MCF 10A (cell line): ENCODE measurements at regions not wholly inside any gene's neighbourhood (a gene's known extent, or its start where the extent isn't known, plus 50 kb on each side); places are given as distances from the start of the nearest gene placed in this dataset.

ENCODE experiments used
- BruUV-seq: library from RNA; stranded (reverse); fragments of 400-500 nt; replicated peaks from 2 replicates; lab custom pipeline; 2021; lab: Mats Ljungman, UMichigan
- CTCF ChIA-PET: fragments of 300-600 bp; sonication (Branson Sonifier 250); formaldehyde crosslinking; extraction: SDS; loops from one replicate; lab custom pipeline; 2021; ENCODE audit warnings: antibody characterized with exemption, inconsistent platforms; lab: Yijun Ruan, JAX
- POLR2A ChIA-PET: fragments of 300-600, 350-650 bp; sonication (Branson Sonifier 250); formaldehyde crosslinking; extraction: SDS; loops from one replicate; lab custom pipeline; 2020; ENCODE audit warnings: antibody characterized with exemption, inconsistent platforms; lab: Yijun Ruan, JAX
- DNase-seq: peaks from one replicate; pipeline ENCODE4 v3.0.0-alpha.2; 2018; ENCODE audit not compliant: unreplicated experiment
- H3K27ac Mint-ChIP-seq: one replicate; pipeline ENCODE4 v1.8.0; 2022; ENCODE audit warnings: mild to moderate bottlenecking, low read depth, mixed read lengths; ENCODE audit not compliant: unreplicated experiment
- H3K27me3 Mint-ChIP-seq: one replicate; pipeline ENCODE4 v1.8.0; 2022; ENCODE audit warnings: mixed read lengths; ENCODE audit not compliant: insufficient read depth, unreplicated experiment
- H3K36me3 Mint-ChIP-seq: one replicate; pipeline ENCODE4 v1.8.0; 2022; ENCODE audit warnings: mild to moderate bottlenecking, moderate library complexity, mixed read lengths; ENCODE audit not compliant: insufficient read depth, unreplicated experiment
- H3K4me1 Mint-ChIP-seq: one replicate; pipeline ENCODE4 v1.8.0; 2022; ENCODE audit warnings: mixed read lengths; ENCODE audit not compliant: insufficient read depth, unreplicated experiment
- H3K4me3 Mint-ChIP-seq: one replicate; pipeline ENCODE4 v1.8.0; 2022; ENCODE audit warnings: mild to moderate bottlenecking, moderate library complexity, mixed read lengths; ENCODE audit not compliant: unreplicated experiment
- H3K9me3 Mint-ChIP-seq: one replicate; pipeline ENCODE4 v1.8.0; 2022; ENCODE audit warnings: mixed read lengths; ENCODE audit not compliant: unreplicated experiment
- CTCF ChIP-seq: fragments of 200-600 bp; IDR thresholded peaks from one replicate; pipeline ENCODE4 v1.8.0; 2022; ENCODE audit warnings: antibody characterized with exemption, mild to moderate bottlenecking; ENCODE audit not compliant: unreplicated experiment
- intact Hi-C: fragments of 100-400 bp; cut with micrococcal nuclease; formaldehyde crosslinking; loops from 2 replicates; pipeline ENCODE4 v1.14.1; 2022

GRCh38 chr9:12980085-12980851 is 205.4 kb downstream of the LURAP1L start:
- Mint-ChIP-seq H3K27me3 (no peaks in the 10 kb centered on the region), H3K9me3 (no peaks in the 10 kb centered on the region), H3K4me3 (no peak overlapping the region), H3K36me3 (no peaks in the 10 kb centered on the region), H3K4me1 (no peaks in the 10 kb centered on the region), H3K27ac (no peak overlapping the region)
- ChIA-PET CTCF (interaction anchor here (0.5 kb wide), 1 partner anchor 290 kb away, joined by 4 read pairs; no protein-coding TSS in a partner anchor), POLR2A (no interaction called here)
- intact Hi-C loops, result no loop called here
- BruUV-seq, result no TSS peak
- no peak for DNase-seq
- no peak for TF ChIP-seq CTCF

- BruUV-seq, result no TSS peak
- intact Hi-C loops, result loop anchor here (1.0 to 5.0 kb wide), 2 partner anchors 211 to 265 kb away; partner anchors contain the start of gene LURAP1L
- Mint-ChIP-seq H3K9me3 (no peaks in the 10 kb centered on the region), H3K27me3 (no peaks in the 10 kb centered on the region), H3K27ac (no peak overlapping the region), H3K36me3 (no peaks in the 10 kb centered on the region), H3K4me3 (no peak overlapping the region), H3K4me1 (no peaks in the 10 kb centered on the region)
- TF ChIP-seq CTCF, result peak; percentile 15
- DNase-seq, result no peak
- ChIA-PET CTCF (interaction anchor here (0.9 to 1.5 kb wide), 2 partner anchors 266 to 286 kb away, joined by 3 read pairs; no protein-coding TSS in a partner anchor), POLR2A (no interaction called here)
Measured at GRCh38 chr9:12988258-12988657, 213.4 kb downstream of the LURAP1L start.

GRCh38 chr9:12989669-12990068 is 214.8 kb downstream of the LURAP1L start:
- DNase-seq, result no peak
- Mint-ChIP-seq H3K4me1 (no peaks in the 10 kb centered on the region), H3K4me3 (no peak overlapping the region), H3K9me3 (no peaks in the 10 kb centered on the region), H3K27ac (no peak overlapping the region), H3K27me3 (no peaks in the 10 kb centered on the region), H3K36me3 (no peaks in the 10 kb centered on the region)
- intact Hi-C loops, result loop anchor here (5.0 kb wide), 1 partner anchor 212 kb away; the partner anchor contains the start of gene LURAP1L
- no TSS peak for BruUV-seq
- POLR2A ChIA-PET, result no interaction called here
- CTCF ChIA-PET, result interaction anchor here (0.8 kb wide), 1 partner anchor 483 kb away, joined by 3 read pairs; no protein-coding TSS in a partner anchor
- TF ChIP-seq CTCF, result no peak

- Mint-ChIP-seq H3K27me3 (no peaks in the 10 kb centered on the region), H3K9me3 (no peaks in the 10 kb centered on the region), H3K4me3 (no peak overlapping the region), H3K4me1 (no peaks in the 10 kb centered on the region), H3K27ac (no peak overlapping the region), H3K36me3 (no peaks in the 10 kb centered on the region)
- BruUV-seq, result no TSS peak
- no peak for DNase-seq
- CTCF ChIA-PET, result interaction anchor here (0.5 to 0.6 kb wide), 2 partner anchors 27 to 255 kb away, joined by 3 read pairs; no protein-coding TSS in a partner anchor
- POLR2A ChIA-PET, result no interaction called here
- TF ChIP-seq CTCF, result no peak
- intact Hi-C loops, result no loop called here
Measured at GRCh38 chr9:12993466-12993865, 218.6 kb downstream of the LURAP1L start.
